ENCODE measurements at regions not wholly inside any gene's neighbourhood (a gene's known extent, or its start where the extent isn't known, plus 50 kb on each side); places are given as distances from the start of the nearest gene placed in this dataset.

DNA sequence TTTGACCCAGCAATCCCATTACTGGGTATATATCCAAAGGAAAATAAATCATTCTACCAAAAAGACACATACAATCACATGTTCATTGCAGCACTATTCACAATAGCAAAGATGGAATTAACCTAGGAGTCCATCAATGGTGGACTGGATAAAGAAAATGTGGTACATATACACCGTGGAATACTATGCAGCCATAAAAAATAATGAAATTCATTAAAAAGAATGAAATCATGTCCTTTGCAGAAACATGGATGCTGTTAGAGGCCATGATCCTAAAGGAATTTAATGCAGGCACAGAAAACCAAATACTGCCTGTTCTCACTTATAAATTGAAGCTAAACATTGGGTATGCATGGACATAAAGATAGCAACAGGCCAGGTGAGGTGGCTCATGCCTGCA, 61.9 kb upstream of the BMP6 start:
- DNase-seq, result no peak

GRCh38 chr6:7668936-7669335, 57.0 kb upstream of the BMP6 start:
- DNase-seq, result no peak

DNA sequence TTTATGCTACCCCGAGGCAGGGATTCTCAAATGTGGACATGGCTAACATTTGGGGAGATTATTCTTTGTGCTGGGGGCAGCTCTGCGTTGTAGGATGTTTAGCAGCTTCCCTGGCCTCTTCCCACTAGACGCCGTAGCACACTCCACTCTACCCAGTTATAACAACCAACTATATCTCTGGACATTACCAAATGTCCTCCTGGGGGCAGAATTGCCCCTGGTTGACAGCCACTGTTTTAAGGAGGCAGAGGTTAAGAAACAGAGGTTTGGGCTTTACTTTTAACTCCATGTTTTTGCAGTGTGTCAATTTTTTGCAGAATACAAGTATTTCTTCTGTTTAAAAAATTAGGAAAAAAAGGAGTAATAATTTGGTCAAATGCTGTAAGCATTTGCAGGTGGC, 56.2 kb upstream of the BMP6 start:
- no peak for DNase-seq

GRCh38 chr6:7671076-7671475, 54.8 kb upstream of the BMP6 start:
- no peak for DNase-seq

DNA sequence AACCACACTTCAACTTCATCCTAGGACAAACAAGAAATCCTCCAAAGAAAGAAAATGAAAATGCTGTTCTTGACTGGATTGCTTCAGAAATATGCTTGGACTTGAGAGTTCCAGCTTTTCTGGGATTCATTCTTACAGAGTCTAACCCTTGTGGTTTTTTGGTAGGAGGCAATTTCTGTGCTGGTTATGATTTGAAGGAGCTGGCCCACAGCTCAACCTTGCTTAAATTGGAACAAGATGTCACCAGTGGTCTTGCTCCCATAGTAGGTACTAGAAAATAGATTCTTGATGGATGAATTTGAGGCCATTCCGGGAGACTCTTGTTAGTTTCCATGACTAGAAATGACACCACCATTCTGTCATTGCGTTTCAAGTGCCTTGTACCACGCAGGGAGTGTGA, 54.3 kb upstream of the BMP6 start:
- DNase-seq, result no peak

- no peak for DNase-seq
Measured at GRCh38 chr6:7672066-7673062, 53.5 kb upstream of the BMP6 start.

GRCh38 chr6:7673063-7673536, 52.8 kb upstream of the BMP6 start:
- peak in 1 of 2 experiments; percentile 31 for DNase-seq

DNA sequence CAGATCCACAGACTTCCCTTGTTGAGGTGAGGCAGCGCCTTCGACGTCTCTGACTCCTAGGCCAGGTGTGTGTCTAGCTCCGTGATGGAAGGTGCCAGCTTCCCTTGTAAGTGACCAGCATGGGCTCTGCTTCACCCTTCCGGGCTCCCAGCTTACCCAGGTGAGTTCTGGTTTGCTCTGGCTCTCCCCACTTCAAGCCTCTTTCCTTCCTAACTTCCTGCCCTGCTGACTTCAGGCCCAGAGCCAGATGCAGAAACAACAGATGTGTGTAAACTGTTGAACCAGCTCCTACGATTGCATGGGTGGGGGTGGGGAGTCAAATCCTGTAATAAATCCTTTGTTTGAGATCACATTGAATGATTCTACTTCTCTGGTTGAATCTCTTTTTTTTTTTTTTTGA, 51.6 kb upstream of the BMP6 start:
- DNase-seq, result no peak

- DNase-seq, result no peak
Measured at GRCh38 chr6:7675353-7675945, 50.5 kb upstream of the BMP6 start.
